B cell (primary cell): ENCODE measurements at regions not wholly inside any gene's neighbourhood (a gene's known extent, or its start where the extent isn't known, plus 50 kb on each side); places are given as distances from the start of the nearest gene placed in this dataset.

Experiments
- EZH2 ChIP-seq: IDR thresholded peaks from 2 replicates; pipeline ENCODE4 v1.6.1; 2012; ENCODE audit warnings: borderline replicate concordance, low read depth, mild to moderate bottlenecking, moderate library complexity, low read length; ENCODE audit not compliant: insufficient read depth, poor library complexity, severe bottlenecking
- TF ChIP-seq, protein P1 (sequence below): fragments of 200-600 bp; IDR thresholded peaks from one replicate; pipeline ENCODE4 v1.8.0; 2022; ENCODE audit warnings: antibody characterized with exemption, mild to moderate bottlenecking

DNA sequence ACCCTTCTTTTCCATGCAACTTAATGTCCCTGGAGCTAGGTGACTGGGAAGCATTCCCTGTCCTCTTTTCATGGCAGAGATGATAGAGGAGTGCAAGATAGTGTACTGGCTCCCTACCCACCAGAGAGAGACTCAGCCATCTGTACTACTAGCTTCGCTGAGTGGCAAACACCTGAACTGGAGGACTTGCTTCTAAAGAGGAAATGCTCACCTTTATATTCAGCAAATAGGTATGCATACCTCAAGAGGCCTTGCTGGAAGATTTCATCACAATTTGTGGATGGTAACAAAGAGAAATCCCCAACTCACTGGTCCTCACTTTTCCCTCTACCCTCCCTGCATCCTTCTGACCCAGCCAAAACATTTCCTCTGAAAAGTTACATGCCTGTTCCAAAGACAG, 124.1 kb downstream of the FOXA2 start:
- TF ChIP-seq, protein P1, sequence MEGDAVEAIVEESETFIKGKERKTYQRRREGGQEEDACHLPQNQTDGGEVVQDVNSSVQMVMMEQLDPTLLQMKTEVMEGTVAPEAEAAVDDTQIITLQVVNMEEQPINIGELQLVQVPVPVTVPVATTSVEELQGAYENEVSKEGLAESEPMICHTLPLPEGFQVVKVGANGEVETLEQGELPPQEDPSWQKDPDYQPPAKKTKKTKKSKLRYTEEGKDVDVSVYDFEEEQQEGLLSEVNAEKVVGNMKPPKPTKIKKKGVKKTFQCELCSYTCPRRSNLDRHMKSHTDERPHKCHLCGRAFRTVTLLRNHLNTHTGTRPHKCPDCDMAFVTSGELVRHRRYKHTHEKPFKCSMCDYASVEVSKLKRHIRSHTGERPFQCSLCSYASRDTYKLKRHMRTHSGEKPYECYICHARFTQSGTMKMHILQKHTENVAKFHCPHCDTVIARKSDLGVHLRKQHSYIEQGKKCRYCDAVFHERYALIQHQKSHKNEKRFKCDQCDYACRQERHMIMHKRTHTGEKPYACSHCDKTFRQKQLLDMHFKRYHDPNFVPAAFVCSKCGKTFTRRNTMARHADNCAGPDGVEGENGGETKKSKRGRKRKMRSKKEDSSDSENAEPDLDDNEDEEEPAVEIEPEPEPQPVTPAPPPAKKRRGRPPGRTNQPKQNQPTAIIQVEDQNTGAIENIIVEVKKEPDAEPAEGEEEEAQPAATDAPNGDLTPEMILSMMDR, result no peak
- no peak for TF ChIP-seq EZH2
